GM12878 (cell line): ENCODE measurements at regions not wholly inside any gene's neighbourhood (a gene's known extent, or its start where the extent isn't known, plus 50 kb on each side); places are given as distances from the start of the nearest gene placed in this dataset.

Source experiments
- ATAC-seq: fragments of 200-7000 bp; cut with Tn5 transposase; 3 replicates; pipeline ENCODE4 v1.9.1; 2020; ENCODE audit warnings: mild to moderate bottlenecking, moderate library complexity
- BruUV-seq: library from RNA; stranded (reverse); fragments of 400-500 nt; replicated peaks from 2 replicates; lab custom pipeline; 2021; lab: Mats Ljungman, UMichigan
- CTCF ChIA-PET: fragments of 300-600 bp; sonication (Branson Sonifier 250); formaldehyde crosslinking; extraction: SDS; loops from one replicate; lab custom pipeline; 2021; ENCODE audit warnings: inconsistent platforms; lab: Yijun Ruan, JAX
- POLR2A ChIA-PET: fragments of 350-600 bp; formaldehyde crosslinking; extraction: SDS; loops from one replicate; lab custom pipeline; 2021; ENCODE audit warnings: inconsistent platforms; lab: Charles Lee
- RAD21 ChIA-PET: fragments of 300-600 bp; sonication (Branson Sonifier 250); formaldehyde crosslinking; loops from one replicate; lab custom pipeline; 2023; ENCODE audit warnings: antibody characterized with exemption; ENCODE audit not compliant: unreplicated experiment; lab: Charles Lee
- SMC1A ChIA-PET: fragments of 300-600 bp; sonication (Branson Sonifier 250); formaldehyde crosslinking; loops from one replicate; lab custom pipeline; 2023; ENCODE audit not compliant: unreplicated experiment, uncharacterized antibody; lab: Charles Lee
- DNase-seq: peaks from one replicate; pipeline ENCODE4 v3.0.0-alpha.2; 2011; ENCODE audit warnings: low read depth, low spot score
- FAIRE-seq: peaks from 3 replicates; lab custom pipeline; 2011; peaks lifted over from hg19 to GRCh38; lab: Jason Lieb, UNC
- H2AFZ ChIP-seq: 2 replicates; pipeline ENCODE4 v1.6.0; 2011; ENCODE audit warnings: low read depth, low read length, control low read depth; ENCODE audit not compliant: control insufficient read depth
- H3K27ac ChIP-seq: 2 replicates; pipeline ENCODE4 v1.5.1; 2011; ENCODE audit warnings: control low read depth; ENCODE audit not compliant: control insufficient read depth, insufficient read depth
- H3K27me3 ChIP-seq, 2 experiments: replicated peaks in 1 of 2; 2 replicates each; pipeline versions ENCODE4 v1.6.0 to v1.6.1; 2011; ENCODE audit warnings: low read length in 1 of 2; ENCODE audit not compliant: control insufficient read depth in 2 of 2, insufficient read depth in 2 of 2
- H3K36me3 ChIP-seq, 2 experiments: 2 replicates each; pipeline ENCODE4 v1.5.1; 2011; ENCODE audit warnings: low read length in 1 of 2; ENCODE audit not compliant: control insufficient read depth in 2 of 2, insufficient read depth in 2 of 2
- H3K4me1 ChIP-seq: 2 replicates; pipeline ENCODE4 v1.6.1; 2011; ENCODE audit warnings: mild to moderate bottlenecking, low read length, moderate library complexity, mixed read lengths; ENCODE audit not compliant: control insufficient read depth, insufficient read depth
- H3K4me2 ChIP-seq: 2 replicates; pipeline ENCODE4 v1.6.0; 2011; ENCODE audit warnings: control low read depth; ENCODE audit not compliant: control insufficient read depth, insufficient read depth
- H3K4me3 ChIP-seq: fragments of 200-600 bp; sonication (generic); 2 replicates; pipeline ENCODE4 v1.5.1; 2016
- H3K79me2 ChIP-seq: 2 replicates; pipeline ENCODE4 v1.6.0; 2011; ENCODE audit warnings: low read length; ENCODE audit not compliant: control insufficient read depth, insufficient read depth
- H3K9ac ChIP-seq: 2 replicates; pipeline ENCODE4 v1.8.0; 2011; ENCODE audit warnings: low read length, control low read depth, mixed read lengths; ENCODE audit not compliant: control insufficient read depth, insufficient read depth
- H3K9me3 ChIP-seq: replicated peaks from 3 replicates; pipeline ENCODE4 v1.5.1; 2011; ENCODE audit warnings: mild to moderate bottlenecking, low read length; ENCODE audit not compliant: control insufficient read depth, insufficient read depth
- H4K20me1 ChIP-seq: 2 replicates; pipeline ENCODE4 v1.6.0; 2011; ENCODE audit not compliant: control insufficient read depth, insufficient read depth
- ASH2L ChIP-seq: fragments of 300-600, 200-600 bp; sonication (generic); IDR thresholded peaks from 2 replicates; pipeline ENCODE4 v1.6.1; 2017; ENCODE audit warnings: low read depth, mild to moderate bottlenecking, borderline replicate concordance
- ATF3 ChIP-seq: IDR thresholded peaks from 2 replicates; pipeline ENCODE4 v1.6.1; 2011; ENCODE audit warnings: low read depth, mild to moderate bottlenecking, low read length, moderate library complexity, borderline replicate concordance; ENCODE audit errors: extremely low read depth
- NFIC ChIP-seq: IDR thresholded peaks from 2 replicates; pipeline ENCODE4 v1.6.1; 2012; ENCODE audit warnings: low read depth, mild to moderate bottlenecking, inconsistent platforms, low read length, moderate library complexity
- NFYB ChIP-seq: IDR thresholded peaks from 2 replicates; pipeline ENCODE4 v1.6.1; 2011; ENCODE audit warnings: low read depth, mild to moderate bottlenecking, low read length, improper control_type of control experiment, moderate library complexity; ENCODE audit not compliant: insufficient read depth
- RAD51 ChIP-seq: fragments of 450-650 bp; IDR thresholded peaks from 2 replicates; pipeline ENCODE4 v1.6.1; 2016; ENCODE audit warnings: moderate library complexity, mild to moderate bottlenecking, inconsistent platforms
- WGBS: methylation state at CpG from one replicate; pipeline ENCODE4 v1.1.6; 2016; ENCODE audit warnings: low lambda C conversion rate; ENCODE audit not compliant: insufficient replicate concordance, insufficient coverage; ENCODE audit errors: missing lambda C conversion rate; 5-methylcytosine and 5-hydroxymethylcytosine counted together
- in situ Hi-C: fragments of 300-500 bp; cut with MboI; formaldehyde crosslinking; loops from 9 replicates; pipeline ENCODE4 v1.14.3; 2018; ENCODE audit warnings: mixed read lengths
- intact Hi-C: fragments of 100-400 bp; cut with micrococcal nuclease; formaldehyde crosslinking; loops from one replicate; pipeline ENCODE4 v1.14.2; 2022; ENCODE audit not compliant: unreplicated experiment

GRCh38 chr6:164104432-164104831 lies 689.9 kb downstream of the QKI start:
- ATAC-seq (no peak), FAIRE-seq (no peak), DNase-seq (no peak)
- in situ Hi-C loops: no loop called here
- Histone ChIP-seq H3K4me1 (no peaks in the 10 kb centered on the region), H3K27me3 (no peaks in the 10 kb centered on the region), H2AFZ (no peak overlapping the region), H3K36me3 (no peaks in the 10 kb centered on the region), H3K4me3 (no peak overlapping the region), H3K9me3 (no peaks in the 10 kb centered on the region), H3K9ac (no peak overlapping the region), H3K27ac (no peak overlapping the region), H3K79me2 (no peaks in the 10 kb centered on the region), H3K4me2 (no peak overlapping the region), H4K20me1 (no peaks in the 10 kb centered on the region)
- POLR2A ChIA-PET: no interaction called here
- BruUV-seq: no TSS peak
- intact Hi-C loops: loop anchor here (10.0 kb wide), 2 partner anchors 690 to 820 kb away; partner anchors contain the start of gene QKI
- 69% methylated on average over 4 of the region's 4 CpGs for WGBS
- TF ChIP-seq ATF3 (no peak), NFYB (no peak), NFIC (no peak), RAD51 (no peak)
- RAD21 ChIA-PET: no interaction called here
- SMC1A ChIA-PET: no interaction called here
- CTCF ChIA-PET: interaction anchor here (0.6 kb wide), 1 partner anchor 144 kb away, joined by 3 read pairs; no protein-coding TSS in a partner anchor

GRCh38 chr6:164102693-164103092 lies 688.2 kb downstream of the QKI start:
- no peak for FAIRE-seq
- H3K9ac ChIP-seq: no peak overlapping the region
- no peak for TF ChIP-seq ASH2L
- intact Hi-C loops (loop anchor here (10.0 kb wide), 2 partner anchors 688 to 822 kb away; partner anchors contain the start of gene QKI), in situ Hi-C loops (no loop called here)
- no peak for ATAC-seq
- H3K4me3 ChIP-seq: no peak overlapping the region
- H2AFZ ChIP-seq: no peak overlapping the region
- CTCF ChIA-PET: no interaction called here
- no peaks in the 10 kb centered on the region for H3K36me3 ChIP-seq
- RAD21 ChIA-PET: no interaction called here
- SMC1A ChIA-PET: no interaction called here
- H3K79me2 ChIP-seq: no peaks in the 10 kb centered on the region
- H3K9me3 ChIP-seq: no peaks in the 10 kb centered on the region
- H3K4me2 ChIP-seq: no peak overlapping the region
- no peaks in the 10 kb centered on the region for H3K4me1 ChIP-seq
- 7% methylated on average over 4 of the region's 4 CpGs for WGBS
- no peak overlapping the region for H3K27ac ChIP-seq
- BruUV-seq: no TSS peak
- DNase-seq: no peak
- no peaks in the 10 kb centered on the region for H4K20me1 ChIP-seq
- no peaks in the 10 kb centered on the region for H3K27me3 ChIP-seq
- POLR2A ChIA-PET: no interaction called here
